Fibroblast of pulmonary artery (primary cell): ENCODE measurements at regions not wholly inside any gene's neighbourhood (a gene's known extent, or its start where the extent isn't known, plus 50 kb on each side); places are given as distances from the start of the nearest gene placed in this dataset.

Source experiments
- DNase-seq: peaks from one replicate; pipeline ENCODE4 v3.0.0-alpha.2; 2010; ENCODE audit warnings: low read depth
- H3K4me3 ChIP-seq: replicated peaks from 2 replicates; pipeline ENCODE4 v1.5.1; 2011; ENCODE audit warnings: low read depth, mild to moderate bottlenecking, control low read depth, low read length, moderate library complexity
- CTCF ChIP-seq: IDR thresholded peaks from 2 replicates; pipeline ENCODE4 v1.5.1; 2011; ENCODE audit warnings: mild to moderate bottlenecking, control low read depth, low read length, inconsistent platforms; ENCODE audit errors: missing control alignments

- TF ChIP-seq CTCF: no peak
- H3K4me3 ChIP-seq: no peak overlapping the region
- no peak for DNase-seq
Measured at GRCh38 chr1:191588905-191589304, 569.4 kb upstream of the RGS18 start.

GRCh38 chr1:191589536-191589935 is 568.7 kb upstream of the RGS18 start:
- DNase-seq: no peak
- H3K4me3 ChIP-seq: no peak overlapping the region
- TF ChIP-seq CTCF: no peak

GRCh38 chr1:191590578-191590977 is 567.7 kb upstream of the RGS18 start:
- TF ChIP-seq CTCF: no peak
- no peak for DNase-seq
- no peak overlapping the region for H3K4me3 ChIP-seq

- H3K4me3 ChIP-seq: no peak overlapping the region
- DNase-seq: no peak
- TF ChIP-seq CTCF: no peak
Measured at GRCh38 chr1:191592039-191592438, 566.2 kb upstream of the RGS18 start.

GRCh38 chr1:191592907-191593306 is 565.4 kb upstream of the RGS18 start:
- no peak for DNase-seq
- TF ChIP-seq CTCF: no peak
- no peak overlapping the region for H3K4me3 ChIP-seq

GRCh38 chr1:191595170-191595569 is 563.1 kb upstream of the RGS18 start:
- no peak for DNase-seq
- no peak overlapping the region for H3K4me3 ChIP-seq
- no peak for TF ChIP-seq CTCF

- no peak for TF ChIP-seq CTCF
- DNase-seq: no peak
- H3K4me3 ChIP-seq: no peak overlapping the region
Measured at GRCh38 chr1:191608367-191608766, 549.9 kb upstream of the RGS18 start.
